ELF-1 (cell line): ENCODE measurements at regions not wholly inside any gene's neighbourhood (a gene's known extent, or its start where the extent isn't known, plus 50 kb on each side); places are given as distances from the start of the nearest gene placed in this dataset.
"Not testable (repeated sequence)": the region's sequence is repeated elsewhere in the genome, so short reads cannot be mapped to it uniquely, and the experiment has no call there.

ENCODE experiments used
- DNase-seq: peaks from one replicate; pipeline ENCODE4 v3.0.0-alpha.2; 2016; ENCODE audit warnings: low read depth, low spot score

DNA sequence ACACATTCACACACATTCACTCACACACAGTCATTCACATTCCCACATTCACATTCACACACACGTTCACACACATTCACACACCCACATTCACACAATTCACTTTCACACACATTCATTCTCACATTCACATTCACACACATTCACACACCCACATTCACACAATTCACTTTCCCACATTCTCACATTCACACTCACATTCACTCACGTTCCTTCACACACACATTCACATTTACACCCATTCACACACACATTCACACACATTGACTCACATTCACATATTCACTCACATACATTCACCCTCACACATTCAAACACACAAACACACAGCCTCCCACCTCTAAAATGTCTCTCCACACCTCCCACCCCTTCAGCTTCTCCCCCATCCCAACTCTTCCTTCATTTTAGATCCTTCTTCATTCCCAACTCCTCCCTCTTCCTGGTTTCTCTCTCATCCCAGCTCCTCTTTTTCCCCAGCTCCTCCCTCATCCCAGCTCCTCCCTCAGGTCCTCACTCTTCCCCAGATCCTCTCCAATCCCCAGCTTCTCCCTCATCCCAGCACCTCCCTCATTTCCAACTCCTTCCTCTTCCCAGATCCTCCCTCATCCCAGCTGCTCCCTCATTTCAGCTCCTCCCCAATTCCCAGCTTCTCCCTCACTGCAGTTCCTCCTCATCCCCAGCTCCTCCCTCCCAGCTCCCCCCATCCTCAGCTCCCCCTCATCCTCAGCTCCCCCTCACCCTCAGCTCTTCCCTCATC is 111.0 kb downstream of the FAM53A start:
- no peak for DNase-seq

GRCh38 chr4:1572521-1572920 is 111.6 kb downstream of the FAM53A start:
- peak; percentile 70 for DNase-seq

DNA sequence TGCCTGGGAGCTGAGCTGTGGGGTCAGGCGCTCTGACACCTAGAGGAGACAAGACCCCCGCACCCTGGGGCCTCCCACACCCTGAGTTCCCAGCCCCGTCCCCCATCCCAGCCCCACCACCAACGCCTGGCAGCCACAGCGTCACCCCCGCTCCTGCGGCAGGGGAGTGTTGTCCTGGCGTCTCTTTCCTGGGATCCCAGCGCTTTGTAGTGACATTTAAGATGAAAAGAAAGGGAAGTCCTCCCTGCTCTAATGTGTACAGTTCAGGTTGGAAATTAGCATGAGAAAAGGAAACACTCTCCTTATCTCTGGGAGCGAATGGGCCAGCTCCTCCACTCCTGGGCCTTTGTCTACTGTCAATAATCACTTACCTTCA is 112.1 kb downstream of the FAM53A start:
- DNase-seq, result peak; percentile 86

- no peak for DNase-seq
Observed at GRCh38 chr4:1571165-1572009, 112.7 kb downstream of the FAM53A start.

DNA sequence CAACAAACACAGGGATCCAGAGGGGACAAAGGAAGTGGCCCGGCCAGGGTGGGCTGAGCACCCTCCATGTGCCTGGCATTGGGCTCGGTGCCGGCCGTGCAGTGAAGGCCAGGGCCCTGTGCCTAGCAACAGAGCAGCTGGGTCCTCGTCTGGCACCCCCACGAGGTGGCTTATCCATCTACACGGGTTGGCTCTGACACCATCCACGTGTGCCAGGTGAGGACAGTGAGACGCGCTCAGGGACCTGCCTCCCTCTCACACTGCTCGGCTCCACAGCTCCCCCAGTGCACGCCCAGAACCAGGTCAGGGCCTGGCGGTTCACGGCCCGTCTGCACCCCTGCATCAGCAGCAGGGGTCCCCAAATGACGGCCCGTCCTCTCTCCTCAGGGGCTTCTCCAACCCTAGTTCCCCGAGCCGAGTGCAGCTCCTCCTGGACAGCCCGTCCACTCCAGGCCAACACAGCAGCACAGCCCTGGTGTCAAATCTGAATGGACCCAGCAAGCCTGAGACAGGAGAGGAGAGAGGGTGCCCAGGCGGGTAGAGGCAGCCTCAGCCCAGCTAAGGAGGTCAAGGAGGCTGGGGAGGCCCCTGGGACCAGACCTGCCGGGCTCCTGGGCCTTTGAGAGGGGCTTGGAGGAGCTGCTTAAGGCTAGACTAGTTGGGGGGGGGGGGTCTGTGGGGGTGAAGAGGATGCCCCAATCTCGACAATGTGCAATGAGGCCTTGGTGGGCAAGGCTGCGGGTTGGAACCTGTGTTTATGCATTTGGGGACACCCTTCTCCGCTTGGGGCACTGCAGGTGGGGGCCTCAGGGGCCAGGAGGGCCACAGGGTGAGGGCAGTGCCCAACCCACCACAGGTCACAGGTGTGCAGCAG is 113.6 kb downstream of the FAM53A start:
- DNase-seq, result no peak

- DNase-seq, result no peak
Observed at GRCh38 chr4:1569461-1570151, 114.5 kb downstream of the FAM53A start.

GRCh38 chr4:1568855-1569460 is 115.2 kb downstream of the FAM53A start:
- no peak for DNase-seq

- DNase-seq, result no peak
Observed at GRCh38 chr4:1567808-1568581, 116.1 kb downstream of the FAM53A start.

DNA sequence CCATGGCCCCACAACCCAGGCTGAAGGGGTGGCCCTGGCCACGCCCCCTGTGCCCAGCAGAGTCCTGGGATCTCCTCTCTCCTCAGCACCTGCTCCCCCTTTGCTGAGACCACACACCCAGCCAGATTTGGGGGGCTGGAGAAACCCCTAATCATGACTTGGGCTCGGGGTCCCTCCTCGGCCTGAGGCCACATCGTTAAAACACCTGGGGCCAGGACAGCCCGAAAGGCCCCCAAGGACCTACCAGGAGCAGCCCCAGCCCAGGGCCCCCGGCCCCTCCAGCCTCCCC is 116.7 kb downstream of the FAM53A start:
- DNase-seq, result no peak

DNA sequence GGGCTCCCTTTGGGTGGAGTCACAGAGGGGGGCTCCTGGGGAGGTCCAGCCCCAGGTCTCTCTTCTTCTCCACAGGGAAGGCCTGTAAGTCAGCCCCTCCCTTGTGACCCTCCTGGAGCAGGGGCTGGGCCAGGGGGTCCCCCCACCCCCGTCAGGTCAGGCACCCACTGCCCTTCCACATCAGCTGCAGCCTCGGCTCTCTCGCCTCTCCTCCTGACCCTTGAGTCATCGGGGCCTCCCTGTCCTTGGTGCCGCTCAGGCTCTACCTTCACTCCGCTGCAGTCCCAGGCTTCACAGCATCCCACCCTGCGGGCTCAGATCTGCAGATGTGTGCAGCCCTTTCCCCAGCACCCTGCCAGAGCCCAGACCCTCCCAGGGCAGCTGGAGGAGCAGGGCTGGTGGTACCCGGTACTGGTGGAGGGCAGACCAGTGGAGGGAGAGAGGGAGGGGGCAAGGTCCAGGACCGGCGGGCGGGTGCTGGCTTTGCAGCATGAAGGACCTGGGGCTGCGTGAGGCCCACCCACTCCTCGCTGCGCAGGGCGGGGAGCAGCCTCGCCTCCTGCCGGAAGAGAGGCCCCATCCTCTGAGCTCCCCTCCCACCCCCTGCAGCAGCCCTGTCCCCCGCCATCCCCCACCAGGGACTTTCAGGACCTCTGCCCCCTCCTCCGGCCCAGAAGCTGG is 117.1 kb downstream of the FAM53A start:
- DNase-seq, result no peak

DNA sequence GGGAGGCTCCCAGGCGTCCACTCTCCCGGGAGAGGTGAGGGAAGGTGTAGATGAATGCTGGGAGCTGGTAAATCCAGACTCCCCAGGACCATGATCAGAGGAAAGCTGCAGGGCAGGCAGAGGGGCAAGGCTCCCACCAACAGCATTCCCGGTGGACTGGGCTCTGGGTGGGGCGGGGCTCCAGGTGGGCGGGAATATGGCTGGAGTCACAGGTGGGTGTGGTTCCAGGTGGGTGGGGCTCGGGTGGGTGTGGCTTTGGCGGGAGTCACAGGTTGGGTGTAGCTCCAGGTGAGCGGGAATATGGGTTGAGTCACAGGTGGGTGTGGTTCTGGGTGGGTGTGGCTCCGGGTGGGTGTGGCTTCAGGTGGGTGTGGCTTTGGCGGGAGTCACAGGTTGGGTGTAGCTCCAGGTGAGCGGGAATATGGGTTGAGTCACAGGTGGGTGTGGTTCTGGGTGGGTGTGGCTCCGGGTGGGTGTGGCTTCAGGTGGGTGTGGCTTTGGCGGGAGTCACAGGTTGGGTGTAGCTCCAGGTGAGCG is 117.7 kb downstream of the FAM53A start:
- DNase-seq, result not testable (repeated sequence)

DNA sequence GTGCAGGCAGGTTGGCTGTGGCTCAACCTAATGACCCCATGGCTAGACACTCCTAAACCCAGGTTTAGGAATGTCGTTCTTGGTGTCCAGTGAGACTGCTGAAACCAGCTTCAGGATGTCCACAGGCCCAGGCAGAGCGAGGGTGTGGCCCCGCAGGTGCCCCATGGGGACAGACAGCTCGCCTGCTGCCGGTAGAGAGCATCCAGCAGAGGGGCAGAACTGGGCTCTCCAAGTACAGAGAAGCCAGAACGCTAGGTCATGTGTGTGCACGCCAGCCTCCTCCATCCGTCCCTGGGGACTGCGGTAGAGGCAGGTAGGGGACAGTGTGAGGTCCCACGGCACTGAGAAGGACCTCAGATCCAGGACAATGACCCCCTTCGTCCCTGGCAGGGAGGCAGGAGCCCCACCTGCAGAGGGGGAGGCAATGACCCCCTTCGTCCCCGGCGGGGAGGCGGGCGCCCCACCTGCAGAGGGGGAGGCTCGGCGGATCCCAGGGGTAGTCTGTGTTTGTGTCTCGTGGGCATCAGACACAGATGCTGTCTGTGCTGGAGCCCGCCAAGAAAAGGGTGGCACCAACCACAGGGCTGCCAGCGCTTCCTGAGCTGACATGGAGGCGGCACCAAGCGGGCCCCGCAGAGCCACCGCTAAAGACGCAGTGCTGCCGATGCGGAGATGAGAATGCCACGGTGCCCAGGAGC is 118.4 kb downstream of the FAM53A start:
- no peak for DNase-seq

DNA sequence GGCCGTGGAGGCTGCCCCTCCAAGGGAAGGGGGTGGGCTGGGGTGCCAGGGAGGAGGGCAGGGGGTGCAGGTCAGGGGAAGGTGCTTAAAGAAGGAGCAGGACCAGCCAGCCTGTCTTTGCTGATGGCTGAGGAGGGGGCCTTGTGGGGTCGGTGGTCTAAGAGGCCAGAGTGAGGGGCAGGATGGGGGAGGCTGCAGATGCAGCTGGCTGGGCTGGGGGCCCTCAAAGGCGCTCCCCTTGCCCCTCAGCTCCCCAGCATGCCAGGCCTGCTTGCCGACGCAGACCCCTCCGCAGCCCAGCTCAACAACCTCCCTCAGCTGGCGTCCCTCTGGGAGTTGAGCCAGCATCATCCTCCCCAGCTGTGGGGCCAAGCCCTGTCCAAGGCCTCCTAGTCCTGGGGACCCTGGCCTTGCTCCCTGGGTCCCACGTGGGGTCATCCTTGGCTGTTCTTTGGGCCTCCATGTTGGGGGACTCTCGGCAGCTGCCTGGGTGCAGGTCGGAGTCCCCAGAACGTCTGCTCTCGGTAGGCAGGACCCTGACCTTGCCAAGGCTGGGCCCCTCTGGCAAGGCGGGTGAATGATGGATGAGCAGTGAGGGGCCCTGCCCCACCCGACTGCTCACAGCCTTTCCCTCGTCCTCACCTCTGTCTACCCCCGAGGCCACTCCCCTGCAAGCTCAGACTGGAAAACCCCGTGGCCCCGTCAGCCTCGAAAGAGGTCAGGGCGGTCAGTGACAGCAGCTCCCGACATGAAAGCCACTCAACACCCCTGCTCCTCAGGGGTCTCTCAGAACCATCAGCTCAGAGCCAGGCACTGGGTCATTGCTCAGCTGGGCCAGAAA is 119.4 kb downstream of the FAM53A start:
- no peak for DNase-seq

- no peak for DNase-seq
Observed at GRCh38 chr4:1563768-1564485, 120.2 kb downstream of the FAM53A start.

GRCh38 chr4:1563241-1563640 is 120.9 kb downstream of the FAM53A start:
- no peak for DNase-seq

DNA sequence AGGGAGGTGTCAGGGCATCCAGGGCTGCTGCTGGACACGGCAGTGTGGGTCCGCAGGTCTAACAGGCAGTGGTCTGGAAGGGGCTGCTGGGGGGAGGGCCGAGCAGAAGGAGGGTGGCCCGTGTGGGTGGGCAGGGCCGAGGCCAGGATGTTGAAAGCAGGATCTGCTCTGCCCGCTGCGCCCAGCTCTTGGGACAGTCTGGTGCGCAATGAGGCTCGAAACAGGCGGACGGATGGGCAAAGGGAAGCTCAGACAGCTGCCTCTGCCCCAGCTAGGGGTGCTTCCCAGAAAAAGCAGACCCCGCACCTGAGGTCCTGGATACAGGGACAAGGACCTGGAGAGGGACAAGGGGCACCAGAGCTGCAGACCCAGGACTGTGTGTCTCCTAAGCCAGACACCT is 121.3 kb downstream of the FAM53A start:
- DNase-seq, result no peak

DNA sequence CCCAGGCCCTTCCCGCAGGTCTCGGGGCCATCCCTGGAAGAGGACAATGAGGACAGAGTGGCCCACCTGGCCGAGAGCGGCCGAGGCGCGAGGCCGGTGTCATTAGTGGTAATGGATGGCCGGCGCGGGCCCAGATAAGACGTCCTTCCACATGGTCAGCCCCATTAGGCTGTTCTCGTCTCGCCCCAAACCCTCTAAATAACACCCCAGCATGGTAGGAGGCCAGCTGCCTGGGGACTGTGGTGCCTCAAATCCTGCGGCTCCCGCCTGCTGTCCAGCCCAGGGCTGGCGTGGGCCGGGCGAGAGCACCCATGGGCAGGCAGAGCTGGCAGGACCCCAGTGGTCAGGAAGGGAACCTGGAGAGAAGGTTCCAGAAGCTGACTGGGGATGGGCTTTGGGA is 121.7 kb downstream of the FAM53A start:
- DNase-seq, result no peak
